ENCODE measurements at regions not wholly inside any gene's neighbourhood (a gene's known extent, or its start where the extent isn't known, plus 50 kb on each side); places are given as distances from the start of the nearest gene placed in this dataset.

GRCh38 chr1:17488995-17489767 is 49.7 kb upstream of the RCC2 start:
- DNase-seq (ENCODE audit: low read depth in 4 of 4, low spot score in 3 of 4), result peak in 1 of 4 donors; percentile 33
